GM18508 (cell line): ENCODE measurements at regions not wholly inside any gene's neighbourhood (a gene's known extent, or its start where the extent isn't known, plus 50 kb on each side); places are given as distances from the start of the nearest gene placed in this dataset.
A peak's percentile ranks its signal among the peaks of the same experiment; 100 is the strongest.
"Not testable (repeated sequence)": the region's sequence is repeated elsewhere in the genome, so short reads cannot be mapped to it uniquely, and the experiment has no call there.

Experiments
- ATAC-seq: cut with Tn5 transposase; IDR thresholded peaks from one replicate; pipeline ENCODE4 v1.9.1; 2021; ENCODE audit warnings: moderate number of reproducible peaks; ENCODE audit not compliant: insufficient read depth, unreplicated experiment

DNA sequence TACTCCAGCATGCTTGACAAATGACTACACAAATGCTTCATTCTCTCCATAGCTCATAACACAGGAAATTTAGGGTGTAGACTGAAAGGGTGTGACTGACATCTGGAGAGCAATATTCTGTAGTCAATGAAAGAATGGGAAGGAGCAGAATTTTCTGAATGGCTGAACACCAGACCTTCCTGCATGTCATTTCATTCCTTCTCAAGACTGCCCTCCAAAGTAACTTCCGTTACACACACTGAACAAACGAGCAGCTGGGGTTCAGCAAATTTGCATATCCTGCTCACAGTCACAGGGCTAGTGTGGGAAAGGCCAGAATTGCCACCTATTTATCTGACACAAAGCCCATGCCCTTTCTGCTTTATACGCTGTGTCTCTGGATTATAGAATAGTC lies 325.0 kb upstream of the CFAP20DC start:
- peak; percentile 98 for ATAC-seq

DNA sequence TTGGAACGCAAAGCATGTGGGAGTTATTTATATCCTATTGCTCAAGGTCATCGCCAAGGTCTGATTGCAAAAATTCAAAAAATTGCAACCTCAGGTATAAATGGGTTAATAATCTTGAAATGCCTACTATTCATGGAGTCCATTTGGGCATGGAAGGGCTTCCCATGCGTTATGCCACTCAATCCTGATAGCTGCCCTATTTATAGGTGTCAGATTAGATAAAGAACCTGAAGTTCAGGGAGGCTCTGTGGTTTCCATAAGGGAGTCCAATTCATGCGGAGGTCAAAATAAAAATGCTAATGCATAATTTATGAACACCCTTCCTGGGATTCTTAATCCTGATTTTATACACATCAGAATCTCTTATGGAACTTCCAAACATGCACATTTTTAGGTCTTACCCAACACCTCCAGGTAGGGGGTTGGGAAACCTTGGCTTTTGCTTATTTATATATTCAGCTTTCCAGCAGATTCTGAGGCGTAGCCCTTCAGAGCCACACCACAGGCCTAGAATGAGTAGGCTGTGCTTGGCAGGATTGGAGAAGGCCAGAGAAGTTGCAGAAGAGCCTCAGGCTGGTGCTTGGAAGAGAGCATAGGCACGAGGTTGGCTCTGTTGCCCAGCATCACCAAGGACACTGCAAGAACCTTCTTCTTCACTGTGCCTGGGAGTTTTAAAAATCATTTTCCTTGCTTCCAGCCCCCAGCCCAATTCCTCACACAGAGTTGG lies 324.4 kb upstream of the CFAP20DC start:
- ATAC-seq = no peak

DNA sequence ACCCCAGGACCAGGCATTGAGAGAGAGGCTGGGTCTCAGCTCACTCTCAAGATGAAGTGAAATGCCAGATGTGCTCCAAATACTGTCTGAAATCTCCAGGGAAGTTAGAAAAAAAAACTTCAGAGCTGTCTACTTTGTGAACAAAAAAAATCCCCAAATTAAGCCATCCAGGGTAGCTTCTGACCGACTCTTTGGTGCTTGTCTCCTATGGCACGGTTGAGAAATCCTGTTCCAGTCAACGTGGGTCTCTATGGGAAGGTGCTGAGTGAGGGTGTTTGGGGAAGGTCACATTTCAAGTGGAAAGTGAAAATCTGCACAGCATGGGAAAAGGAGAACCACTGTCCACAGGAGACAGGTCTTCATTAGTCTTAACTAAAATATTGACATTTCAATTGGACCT lies 322.5 kb upstream of the CFAP20DC start:
- no peak for ATAC-seq

- ATAC-seq = no peak
Measured at GRCh38 chr3:59368900-59369675, 319.3 kb upstream of the CFAP20DC start.

DNA sequence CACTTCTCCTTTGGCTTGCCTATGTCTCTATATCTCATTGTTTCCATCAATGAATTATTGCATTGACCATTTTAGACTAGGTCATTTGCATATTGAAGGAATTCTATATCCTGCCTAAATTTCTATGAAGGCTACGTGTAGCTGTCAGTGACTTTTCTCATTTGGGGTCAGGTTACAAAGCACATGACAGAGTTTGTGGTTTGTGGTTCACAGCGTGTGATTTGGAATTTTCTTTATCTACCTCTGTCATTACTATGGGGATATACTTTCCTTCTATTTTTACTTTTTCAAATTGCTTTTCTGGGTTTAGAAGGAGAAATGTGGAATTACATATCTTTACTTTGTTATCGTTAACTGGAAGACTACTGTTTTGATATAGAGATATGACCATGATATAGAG lies 317.3 kb upstream of the CFAP20DC start:
- ATAC-seq = no peak

DNA sequence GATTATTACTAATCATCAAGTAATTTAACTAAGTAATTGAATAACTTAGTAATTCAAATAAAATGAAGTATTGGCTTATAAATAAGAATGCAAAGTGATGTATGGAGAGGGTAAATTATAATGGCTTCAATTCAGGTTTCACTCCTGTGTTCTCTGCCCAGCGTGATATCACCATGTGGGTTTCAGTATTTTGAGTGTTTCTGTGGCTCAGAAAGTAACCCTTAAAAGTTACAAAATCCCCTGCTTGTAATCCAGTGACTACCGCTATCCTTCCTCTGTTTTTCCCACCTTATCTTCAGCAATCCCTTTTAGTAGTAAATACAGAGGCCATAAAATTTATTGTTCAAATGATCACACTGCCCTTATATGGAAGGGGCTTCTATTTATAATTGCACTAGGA lies 316.4 kb upstream of the CFAP20DC start:
- ATAC-seq = no peak

DNA sequence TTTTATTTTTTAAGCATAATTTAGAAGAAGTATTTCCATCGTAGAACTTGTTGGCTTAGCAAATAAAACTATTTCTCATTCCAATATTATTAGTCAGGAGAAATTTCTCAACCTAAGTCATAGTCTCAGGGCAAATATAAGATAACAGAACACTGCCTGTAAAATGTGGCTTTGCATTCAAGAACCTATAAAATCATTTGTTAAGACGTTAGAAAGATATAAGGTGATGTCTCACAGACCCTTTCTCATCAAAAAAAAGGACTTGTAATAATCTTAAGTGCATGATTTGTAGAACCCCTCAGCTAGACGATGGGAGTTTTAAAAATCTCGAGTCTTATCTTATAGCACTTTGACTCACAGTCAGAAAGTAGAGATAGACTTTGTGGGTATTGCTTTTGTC lies 314.7 kb upstream of the CFAP20DC start:
- no peak for ATAC-seq

- not testable (repeated sequence) for ATAC-seq
Measured at GRCh38 chr3:59360312-59360711, 310.5 kb upstream of the CFAP20DC start.

DNA sequence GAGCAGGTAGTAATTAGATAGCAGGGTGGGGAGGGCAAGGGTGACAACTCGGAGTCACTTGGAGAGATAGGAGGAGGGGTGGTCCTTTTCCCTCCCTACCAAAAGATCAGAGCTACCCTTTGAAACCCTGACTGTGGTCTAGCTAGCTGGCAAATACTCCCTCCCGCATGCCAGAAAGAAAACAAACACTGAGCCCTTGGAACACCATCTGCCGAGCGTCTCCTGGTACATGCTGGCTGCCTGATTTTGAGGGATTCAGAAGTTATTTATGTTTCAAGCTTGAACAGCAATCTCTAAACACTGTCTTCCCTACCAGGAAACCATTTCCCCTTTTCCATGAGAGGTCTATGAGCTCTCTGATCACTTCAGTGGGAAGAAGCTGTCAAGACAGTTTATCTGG lies 291.6 kb upstream of the CFAP20DC start:
- no peak for ATAC-seq

GRCh38 chr3:59339818-59340217 lies 290.0 kb upstream of the CFAP20DC start:
- ATAC-seq = no peak

- no peak for ATAC-seq
Measured at GRCh38 chr3:59338934-59339333, 289.1 kb upstream of the CFAP20DC start.

- ATAC-seq = no peak
Measured at GRCh38 chr3:59335338-59335737, 285.5 kb upstream of the CFAP20DC start.

DNA sequence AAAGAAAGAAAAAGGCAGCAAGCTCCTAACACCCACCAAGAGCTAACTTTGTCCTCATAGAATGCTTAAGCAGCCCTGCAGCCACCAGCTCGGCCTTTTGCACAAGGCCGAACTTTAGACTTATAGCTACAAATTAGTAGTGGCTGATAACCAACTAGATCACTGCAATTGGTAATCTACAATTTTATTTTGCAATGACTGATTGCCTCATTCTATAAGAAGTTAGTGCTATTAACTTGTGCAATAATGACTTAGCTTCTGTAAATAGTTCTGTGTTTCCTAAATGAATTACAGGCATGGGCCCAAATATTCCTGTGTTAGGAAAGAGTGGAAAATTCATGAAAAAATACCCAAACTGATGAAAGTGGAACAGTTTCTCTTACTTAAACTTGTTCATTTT lies 284.8 kb upstream of the CFAP20DC start:
- ATAC-seq = no peak

- no peak for ATAC-seq
Measured at GRCh38 chr3:59327376-59327808, 277.6 kb upstream of the CFAP20DC start.

GRCh38 chr3:59326246-59327024 lies 276.6 kb upstream of the CFAP20DC start:
- no peak for ATAC-seq

- no peak for ATAC-seq
Measured at GRCh38 chr3:59321881-59322540, 272.2 kb upstream of the CFAP20DC start.

DNA sequence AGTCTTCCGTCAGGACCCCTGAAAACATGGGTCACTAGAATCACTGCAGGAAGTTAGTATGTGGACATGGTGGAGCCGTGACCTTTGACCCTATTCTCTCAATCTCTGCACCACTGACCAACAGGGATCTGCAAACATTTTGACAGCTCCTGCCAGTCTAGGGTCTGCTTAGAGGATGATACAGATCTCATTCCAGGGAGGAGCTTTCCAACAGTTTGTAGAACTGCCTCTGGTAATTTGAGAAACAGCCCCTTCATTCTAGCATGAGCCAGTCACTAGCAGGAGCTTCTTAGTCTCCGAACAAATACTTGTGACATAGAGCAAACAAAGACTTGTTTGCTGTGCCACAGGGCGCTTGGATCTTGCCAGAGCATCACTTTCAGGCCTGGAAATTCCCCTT lies 270.3 kb upstream of the CFAP20DC start:
- ATAC-seq = no peak

- no peak for ATAC-seq
Measured at GRCh38 chr3:59319442-59319841, 269.6 kb upstream of the CFAP20DC start.

DNA sequence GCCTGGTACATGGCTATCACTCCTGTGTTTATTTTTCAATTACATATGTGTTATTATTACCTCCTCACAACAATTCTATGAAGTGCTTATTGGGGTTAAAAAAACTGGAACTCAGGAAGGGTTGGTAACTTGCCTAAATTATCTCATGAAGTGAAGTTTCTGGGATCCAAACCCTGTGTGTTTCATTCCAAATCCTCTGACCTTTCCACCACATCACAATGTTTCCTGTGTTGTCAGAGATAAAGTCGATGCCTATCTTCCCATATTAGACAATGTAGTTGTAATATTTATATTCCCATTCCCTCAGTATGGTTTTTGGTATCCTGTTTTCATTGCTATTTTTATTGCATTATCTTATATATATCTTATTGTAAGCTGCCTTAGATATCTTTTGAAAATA lies 269.1 kb upstream of the CFAP20DC start:
- ATAC-seq = no peak

DNA sequence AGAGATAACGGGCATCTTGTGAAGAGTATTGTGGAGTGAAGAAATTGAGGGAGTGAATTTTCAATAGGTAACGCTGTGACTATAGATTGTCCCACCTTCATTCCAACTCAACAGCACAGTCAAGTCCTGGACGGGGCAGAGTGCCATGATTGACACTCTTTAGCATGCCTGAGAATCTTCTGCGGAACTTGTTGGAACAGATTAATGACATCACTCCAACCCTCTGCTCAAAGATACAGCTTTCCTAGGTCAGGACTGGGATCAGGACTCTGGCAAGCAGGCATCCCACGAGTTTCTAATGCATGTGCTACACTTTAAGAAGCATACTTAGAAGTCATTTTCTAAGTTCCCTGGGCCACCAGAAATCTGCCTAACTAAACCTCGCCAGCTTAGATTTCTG lies 267.6 kb upstream of the CFAP20DC start:
- ATAC-seq = no peak
